ENCODE measurements at regions not wholly inside any gene's neighbourhood (a gene's known extent, or its start where the extent isn't known, plus 50 kb on each side); places are given as distances from the start of the nearest gene placed in this dataset.

GRCh38 chr1:164928232-164928812 is 369.3 kb downstream of the PBX1 start:
- no peak overlapping the region for H3K4me3 Mint-ChIP-seq (ENCODE audit: unreplicated experiment)
- no peak overlapping the region for H3K27ac Mint-ChIP-seq (ENCODE audit: unreplicated experiment)
- no peak overlapping the region for H3K4me3 ChIP-seq (ENCODE audit: insufficient read depth, low read depth, low read length)
- no peak overlapping the region for H3K9ac ChIP-seq (ENCODE audit: low read length)
- H3K4me1 Mint-ChIP-seq (ENCODE audit: low read depth, unreplicated experiment): no peaks in the 10 kb centered on the region
- H3K27me3 ChIP-seq (ENCODE audit: insufficient read depth, low read length): no peaks in the 10 kb centered on the region
- peaks cover 2% of the 10 kb centered on the region for H3K9me3 Mint-ChIP-seq (ENCODE audit: unreplicated experiment)
- no peaks in the 10 kb centered on the region for H3K4me1 ChIP-seq (ENCODE audit: insufficient read depth, low read length)
- no peak overlapping the region for H3K27ac ChIP-seq (ENCODE audit: low read depth, low read length)
- FAIRE-seq: no peak
- no peaks in the 10 kb centered on the region for H4K20me1 ChIP-seq (ENCODE audit: insufficient read depth, low read length)
- H3K79me2 ChIP-seq (ENCODE audit: insufficient read depth, low read length): no peaks in the 10 kb centered on the region
- H3K36me3 ChIP-seq (ENCODE audit: insufficient read depth, low read length): no peaks in the 10 kb centered on the region
- no peak overlapping the region for H2AFZ ChIP-seq (ENCODE audit: low read depth, low read length)
- DNase-seq (ENCODE audit: low read depth): no peak
- H3K36me3 Mint-ChIP-seq (ENCODE audit: low read depth, unreplicated experiment): no peaks in the 10 kb centered on the region
- peaks cover 23% of the 10 kb centered on the region for H3K27me3 Mint-ChIP-seq (ENCODE audit: low read depth, unreplicated experiment)
- no peak for TF ChIP-seq CTCF (IDR thresholded peaks at IDR 0.05; ENCODE audit: insufficient read depth, low read depth, low read length)
- TF ChIP-seq EZH2 (IDR thresholded peaks at IDR 0.05; ENCODE audit: insufficient read depth, low read length): no peak
- no peak overlapping the region for H3K4me2 ChIP-seq (ENCODE audit: low read length)
- no peaks in the 10 kb centered on the region for H3K9me3 ChIP-seq (ENCODE audit: insufficient read depth, low read depth, low read length)

- FAIRE-seq: no peak
- no peak for TF ChIP-seq CTCF (IDR thresholded peaks at IDR 0.05; ENCODE audit: insufficient read depth, low read depth, low read length)
- no peak for TF ChIP-seq EZH2 (IDR thresholded peaks at IDR 0.05; ENCODE audit: insufficient read depth, low read length)
Observed at GRCh38 chr1:164926107-164926506, 367.1 kb downstream of the PBX1 start.

GRCh38 chr1:164922585-164922984 is 363.6 kb downstream of the PBX1 start:
- no peak for FAIRE-seq
- H3K4me1 Mint-ChIP-seq (ENCODE audit: low read depth, unreplicated experiment): no peaks in the 10 kb centered on the region
- Histone ChIP-seq H4K20me1 (ENCODE audit: insufficient read depth, low read length) (no peaks in the 10 kb centered on the region), H3K79me2 (ENCODE audit: insufficient read depth, low read length) (no peaks in the 10 kb centered on the region), H3K9me3 (ENCODE audit: insufficient read depth, low read depth, low read length) (no peaks in the 10 kb centered on the region), H3K4me1 (ENCODE audit: insufficient read depth, low read length) (no peaks in the 10 kb centered on the region), H3K27ac (ENCODE audit: low read depth, low read length) (no peak overlapping the region), H3K9ac (ENCODE audit: low read length) (no peak overlapping the region), H3K4me2 (ENCODE audit: low read length) (no peak overlapping the region), H2AFZ (ENCODE audit: low read depth, low read length) (no peak overlapping the region), H3K36me3 (ENCODE audit: insufficient read depth, low read length) (no peaks in the 10 kb centered on the region), H3K27me3 (ENCODE audit: insufficient read depth, low read length) (no peaks in the 10 kb centered on the region), H3K4me3 (ENCODE audit: insufficient read depth, low read depth, low read length) (no peak overlapping the region)
- DNase-seq (ENCODE audit: low read depth): no peak
- H3K27ac Mint-ChIP-seq (ENCODE audit: unreplicated experiment): no peak overlapping the region
- no peak overlapping the region for H3K4me3 Mint-ChIP-seq (ENCODE audit: unreplicated experiment)
- no peaks in the 10 kb centered on the region for H3K36me3 Mint-ChIP-seq (ENCODE audit: low read depth, unreplicated experiment)
- H3K27me3 Mint-ChIP-seq (ENCODE audit: low read depth, unreplicated experiment): peaks cover 26% of the 10 kb centered on the region
- H3K9me3 Mint-ChIP-seq (ENCODE audit: unreplicated experiment): peaks cover 2% of the 10 kb centered on the region
- TF ChIP-seq CTCF (IDR thresholded peaks at IDR 0.05; ENCODE audit: insufficient read depth, low read depth, low read length) (no peak), EZH2 (IDR thresholded peaks at IDR 0.05; ENCODE audit: insufficient read depth, low read length) (no peak)

More at GRCh38 chr1:164926107-164926506, 367.1 kb downstream of the PBX1 start:
- H3K36me3 ChIP-seq (ENCODE audit: insufficient read depth, low read length): no peaks in the 10 kb centered on the region
- H3K9ac ChIP-seq (ENCODE audit: low read length): no peak overlapping the region
- H4K20me1 ChIP-seq (ENCODE audit: insufficient read depth, low read length): no peaks in the 10 kb centered on the region
- no peaks in the 10 kb centered on the region for H3K79me2 ChIP-seq (ENCODE audit: insufficient read depth, low read length)
- peaks cover 2% of the 10 kb centered on the region for H3K9me3 Mint-ChIP-seq (ENCODE audit: unreplicated experiment)
- no peak overlapping the region for H3K4me3 ChIP-seq (ENCODE audit: insufficient read depth, low read depth, low read length)
- H3K9me3 ChIP-seq (ENCODE audit: insufficient read depth, low read depth, low read length): no peaks in the 10 kb centered on the region
- H3K4me1 ChIP-seq (ENCODE audit: insufficient read depth, low read length): no peaks in the 10 kb centered on the region
- H3K4me3 Mint-ChIP-seq (ENCODE audit: unreplicated experiment): no peak overlapping the region
- no peaks in the 10 kb centered on the region for H3K36me3 Mint-ChIP-seq (ENCODE audit: low read depth, unreplicated experiment)
- peaks cover 28% of the 10 kb centered on the region for H3K27me3 Mint-ChIP-seq (ENCODE audit: low read depth, unreplicated experiment)
- H3K27ac ChIP-seq (ENCODE audit: low read depth, low read length): no peak overlapping the region
- no peak overlapping the region for H3K4me2 ChIP-seq (ENCODE audit: low read length)
- no peak overlapping the region for H3K27ac Mint-ChIP-seq (ENCODE audit: unreplicated experiment)
- no peaks in the 10 kb centered on the region for H3K27me3 ChIP-seq (ENCODE audit: insufficient read depth, low read length)
- no peak for DNase-seq (ENCODE audit: low read depth)
- no peak overlapping the region for H2AFZ ChIP-seq (ENCODE audit: low read depth, low read length)
- H3K4me1 Mint-ChIP-seq (ENCODE audit: low read depth, unreplicated experiment): no peaks in the 10 kb centered on the region
